ENCODE measurements at regions not wholly inside any gene's neighbourhood (a gene's known extent, or its start where the extent isn't known, plus 50 kb on each side); places are given as distances from the start of the nearest gene placed in this dataset.

GRCh38 chr20:57060407-57061050 is 205.9 kb downstream of the BMP7 start:
- DNase-seq (ENCODE audit: low read depth): peak; percentile 80

GRCh38 chr20:57061051-57061900 is 205.2 kb downstream of the BMP7 start:
- peak; percentile 78 for DNase-seq (ENCODE audit: low read depth)

- DNase-seq (ENCODE audit: low read depth): no peak
Observed at GRCh38 chr20:57062241-57062640, 204.2 kb downstream of the BMP7 start.

- DNase-seq (ENCODE audit: low read depth): no peak
Observed at GRCh38 chr20:57062696-57063270, 203.7 kb downstream of the BMP7 start.

GRCh38 chr20:57064836-57065235 is 201.6 kb downstream of the BMP7 start:
- no peak for DNase-seq (ENCODE audit: low read depth)

- DNase-seq (ENCODE audit: low read depth): peak; percentile 42
Observed at GRCh38 chr20:57065646-57066045, 200.8 kb downstream of the BMP7 start.

GRCh38 chr20:57066126-57066900 is 200.1 kb downstream of the BMP7 start:
- peak; percentile 53 for DNase-seq (ENCODE audit: low read depth)

GRCh38 chr20:57069442-57069841 is 197.0 kb downstream of the BMP7 start:
- DNase-seq (ENCODE audit: low read depth): no peak

GRCh38 chr20:57070296-57070695 is 196.1 kb downstream of the BMP7 start:
- no peak for DNase-seq (ENCODE audit: low read depth)

- no peak for DNase-seq (ENCODE audit: low read depth)
Observed at GRCh38 chr20:57071283-57071731, 195.1 kb downstream of the BMP7 start.

GRCh38 chr20:57071954-57072583 is 194.4 kb downstream of the BMP7 start:
- DNase-seq (ENCODE audit: low read depth): peak; percentile 39

- no peak for DNase-seq (ENCODE audit: low read depth)
Observed at GRCh38 chr20:57073402-57073801, 193.0 kb downstream of the BMP7 start.

- no peak for DNase-seq (ENCODE audit: low read depth)
Observed at GRCh38 chr20:57074386-57074785, 192.1 kb downstream of the BMP7 start.

- DNase-seq (ENCODE audit: low read depth): peak; percentile 37
Observed at GRCh38 chr20:57075181-57075580, 191.3 kb downstream of the BMP7 start.

GRCh38 chr20:57075603-57076002 is 190.8 kb downstream of the BMP7 start:
- peak; percentile 20 for DNase-seq (ENCODE audit: low read depth)

GRCh38 chr20:57076152-57076652 is 190.2 kb downstream of the BMP7 start:
- DNase-seq (ENCODE audit: low read depth): peak; percentile 95

GRCh38 chr20:57076951-57077350 is 189.5 kb downstream of the BMP7 start:
- peak; percentile 84 for DNase-seq (ENCODE audit: low read depth)

- peak; percentile 88 for DNase-seq (ENCODE audit: low read depth)
Observed at GRCh38 chr20:57078116-57078515, 188.3 kb downstream of the BMP7 start.

- DNase-seq (ENCODE audit: low read depth): peak; percentile 89
Observed at GRCh38 chr20:57079031-57080005, 187.1 kb downstream of the BMP7 start.

- peak; percentile 93 for DNase-seq (ENCODE audit: low read depth)
Observed at GRCh38 chr20:57080796-57081195, 185.6 kb downstream of the BMP7 start.
